GM19452 (cell line): ENCODE measurements at regions not wholly inside any gene's neighbourhood (a gene's known extent, or its start where the extent isn't known, plus 50 kb on each side); places are given as distances from the start of the nearest gene placed in this dataset.

Experiments
- ATAC-seq: cut with Tn5 transposase; IDR thresholded peaks from one replicate; pipeline ENCODE4 v1.9.1; 2021; ENCODE audit not compliant: unreplicated experiment

DNA sequence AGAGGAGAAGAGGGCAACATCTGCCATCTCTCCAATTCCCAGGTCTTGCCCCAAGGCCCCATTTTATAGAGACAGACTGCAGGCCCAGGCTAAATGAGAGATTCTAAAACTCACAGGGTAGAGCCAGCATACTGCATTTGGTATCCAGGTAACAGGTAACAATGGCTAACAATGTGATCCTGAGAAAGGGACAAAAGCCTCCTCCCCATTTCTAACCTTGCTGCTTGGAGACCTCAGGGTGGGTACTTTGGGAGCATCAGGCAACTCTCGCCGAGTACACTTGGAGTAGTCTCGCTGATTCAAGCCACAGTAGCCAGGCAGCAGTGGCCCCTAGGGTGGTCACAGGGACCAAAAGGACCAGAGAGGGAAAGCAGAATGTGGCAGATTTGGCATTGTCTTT is 162.6 kb upstream of the PLEKHA5 start:
- ATAC-seq: no peak

DNA sequence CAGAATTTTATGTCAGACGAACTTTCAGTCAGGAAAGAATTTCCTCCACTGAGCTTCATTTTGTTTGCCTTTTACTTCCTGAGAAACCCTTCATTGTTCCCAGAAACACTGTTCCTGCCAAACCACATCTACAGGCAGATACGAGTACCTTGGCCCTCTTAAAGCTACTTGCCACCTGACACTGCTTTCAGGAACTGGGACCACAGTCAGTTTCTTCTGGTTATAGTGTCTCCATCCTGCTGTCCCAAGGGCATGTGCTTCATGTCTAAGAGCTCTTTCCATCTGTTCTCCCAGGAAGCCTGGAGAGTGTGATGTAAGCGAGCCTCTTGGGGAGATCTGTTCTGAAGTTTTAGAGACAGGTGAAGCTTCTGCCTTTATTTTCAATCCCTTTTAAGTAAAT is 161.7 kb upstream of the PLEKHA5 start:
- no peak for ATAC-seq

DNA sequence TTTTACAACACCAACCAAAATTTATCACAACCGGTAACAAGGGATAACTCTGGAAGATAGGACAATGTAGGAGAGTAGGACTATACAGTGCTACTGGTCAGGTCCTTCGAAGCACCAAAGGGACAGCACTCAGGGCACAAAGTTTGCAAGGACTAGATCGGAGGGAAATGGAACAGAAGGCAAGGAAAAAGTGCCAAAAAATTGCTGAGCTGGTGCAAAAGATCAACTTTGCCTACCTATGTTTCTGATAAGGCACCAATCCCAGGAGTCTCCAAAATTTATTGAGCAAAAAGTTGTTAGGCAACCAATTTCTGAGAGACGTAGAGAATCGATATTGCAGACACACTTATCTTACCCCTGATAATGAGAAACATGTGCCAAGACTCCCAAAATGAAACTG is 160.0 kb upstream of the PLEKHA5 start:
- no peak for ATAC-seq

DNA sequence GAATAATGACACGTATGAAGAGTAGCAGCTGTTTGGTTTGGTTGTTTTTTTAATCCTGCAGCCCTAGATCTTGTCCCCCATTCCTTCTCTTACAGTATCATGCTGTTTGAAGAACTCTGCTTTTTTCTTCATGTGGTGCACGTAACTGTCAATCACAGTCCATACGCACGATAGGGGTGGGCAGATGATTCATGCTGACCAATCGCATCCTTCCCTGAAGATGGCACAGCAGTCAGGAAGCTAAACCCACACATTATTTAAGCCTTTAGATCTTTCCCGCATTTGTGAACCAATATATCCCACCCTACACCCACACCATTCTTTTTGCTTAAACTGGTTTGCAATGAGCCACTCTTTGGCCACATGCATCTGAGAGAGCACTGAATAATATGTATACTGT is 158.9 kb upstream of the PLEKHA5 start:
- no peak for ATAC-seq

DNA sequence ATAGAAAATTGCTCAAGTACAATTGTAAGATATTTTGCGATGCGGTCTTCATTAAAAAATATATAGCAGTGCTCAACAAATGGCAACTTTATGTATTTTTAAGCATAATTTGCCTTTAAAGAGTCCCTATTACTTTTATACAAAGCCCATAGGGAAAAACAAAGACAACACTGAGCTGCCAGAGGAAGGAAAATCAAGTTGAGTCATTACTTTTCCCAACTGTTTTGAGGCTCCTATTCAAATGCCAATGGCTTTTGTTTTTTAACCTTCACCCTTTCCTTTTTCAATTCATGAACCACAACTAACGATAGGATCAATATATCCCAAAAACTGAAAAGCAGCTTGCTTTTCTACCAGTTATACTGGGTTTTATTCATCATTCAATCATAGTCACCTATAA is 157.6 kb upstream of the PLEKHA5 start:
- no peak for ATAC-seq

DNA sequence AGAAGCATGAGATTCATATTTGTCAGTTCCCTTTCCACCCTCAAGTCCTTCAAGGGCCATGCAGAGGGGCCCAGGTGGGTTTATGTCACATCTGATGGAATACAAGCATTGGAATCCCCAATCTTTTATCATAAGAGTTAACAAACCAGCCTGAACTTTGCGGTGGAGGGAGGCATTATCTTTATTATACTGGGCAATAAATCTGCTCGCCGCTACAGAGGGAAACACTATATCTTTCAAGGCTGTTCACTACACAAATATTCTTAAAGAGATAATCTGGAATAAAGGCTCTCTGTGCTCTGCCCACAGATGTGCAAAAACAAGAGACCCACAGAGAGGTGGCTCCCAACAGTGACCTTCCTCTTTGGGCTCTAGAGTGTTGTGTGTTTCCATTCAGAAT is 153.6 kb upstream of the PLEKHA5 start:
- no peak for ATAC-seq

DNA sequence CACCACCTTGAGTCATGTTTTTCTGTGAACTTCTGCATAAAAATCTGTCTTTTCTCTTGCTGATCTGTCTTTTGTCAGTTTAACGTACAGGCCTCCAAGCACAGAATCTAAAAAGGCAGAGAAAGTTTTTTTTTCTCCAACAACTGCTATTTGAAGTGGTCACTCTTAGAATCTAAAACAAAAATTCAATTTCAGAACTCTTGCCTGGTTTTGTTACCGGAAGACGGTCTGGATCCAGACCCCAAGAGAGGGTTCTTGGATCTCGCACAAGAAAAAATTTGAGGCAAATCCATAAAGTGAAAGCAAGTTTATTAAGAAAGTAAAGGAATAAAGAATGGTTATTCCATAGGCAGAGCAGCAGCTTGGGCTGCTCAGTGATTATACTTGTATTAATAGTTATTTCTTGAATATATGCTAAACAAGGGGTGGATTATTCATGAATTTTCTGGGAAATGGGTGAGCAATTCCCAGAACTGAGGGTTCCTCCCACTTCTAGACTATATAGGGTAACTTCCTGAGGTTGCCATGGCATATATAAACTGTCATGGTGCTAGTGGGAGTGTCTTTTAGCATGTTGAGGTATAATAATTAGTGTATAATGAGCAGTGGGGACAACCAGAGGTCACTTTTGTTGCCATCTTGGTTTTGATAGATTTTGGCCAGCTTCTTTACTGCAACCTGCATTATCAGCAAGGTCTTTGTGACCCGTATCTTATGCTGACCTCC is 150.0 kb upstream of the PLEKHA5 start:
- ATAC-seq: no peak

DNA sequence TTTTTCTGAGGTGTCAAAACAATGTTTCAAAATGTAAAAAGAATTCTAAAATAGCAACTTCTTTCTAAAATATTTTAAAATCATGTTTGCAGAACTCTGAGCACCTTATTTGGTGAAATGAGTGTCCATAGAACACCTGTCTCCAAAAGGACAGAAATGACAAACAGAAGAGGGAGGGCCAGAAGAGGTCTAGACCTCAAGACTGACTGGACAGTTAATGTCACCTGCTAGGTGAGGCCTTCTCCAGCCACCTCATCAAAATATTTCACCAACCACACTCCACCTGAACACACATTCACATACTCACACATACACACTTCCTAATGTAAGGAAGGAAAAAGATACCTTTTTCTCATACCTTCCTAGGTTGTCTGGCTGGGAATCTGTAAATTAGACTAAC is 147.8 kb upstream of the PLEKHA5 start:
- ATAC-seq: no peak

DNA sequence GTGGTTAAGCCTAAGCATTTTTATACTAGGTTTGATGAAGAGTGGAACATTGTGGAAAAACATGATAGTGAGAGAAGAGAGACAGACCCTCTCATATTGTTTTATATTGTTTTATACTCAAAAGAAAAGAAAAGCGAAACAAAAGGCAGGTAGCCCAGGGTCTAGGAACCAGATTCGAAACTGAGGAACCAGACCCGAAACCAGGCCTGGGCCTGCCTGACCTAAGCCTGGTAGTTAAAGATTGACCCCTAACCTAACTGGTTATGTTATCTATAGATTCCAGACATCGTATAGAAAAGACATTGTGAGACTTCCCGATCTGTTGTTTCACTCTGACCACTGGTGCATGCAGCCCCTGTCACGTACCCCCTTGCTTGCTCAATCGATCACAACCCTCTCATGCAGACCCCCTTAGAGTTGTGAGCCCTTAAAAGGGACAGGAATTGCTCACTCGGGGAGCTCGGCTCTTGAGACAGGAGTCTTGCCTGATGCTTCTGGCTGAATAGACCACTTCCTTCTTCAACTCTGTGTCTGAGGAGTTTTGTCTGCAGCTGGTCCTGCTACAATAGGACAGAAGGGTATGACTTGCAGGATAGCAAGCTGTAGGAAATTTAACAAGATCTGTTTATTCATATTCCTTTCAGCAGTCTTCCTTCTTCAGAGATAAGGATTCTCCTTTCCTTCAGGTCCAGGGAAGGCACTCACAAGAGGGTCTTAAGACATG is 147.1 kb upstream of the PLEKHA5 start:
- ATAC-seq: peak; percentile 51

DNA sequence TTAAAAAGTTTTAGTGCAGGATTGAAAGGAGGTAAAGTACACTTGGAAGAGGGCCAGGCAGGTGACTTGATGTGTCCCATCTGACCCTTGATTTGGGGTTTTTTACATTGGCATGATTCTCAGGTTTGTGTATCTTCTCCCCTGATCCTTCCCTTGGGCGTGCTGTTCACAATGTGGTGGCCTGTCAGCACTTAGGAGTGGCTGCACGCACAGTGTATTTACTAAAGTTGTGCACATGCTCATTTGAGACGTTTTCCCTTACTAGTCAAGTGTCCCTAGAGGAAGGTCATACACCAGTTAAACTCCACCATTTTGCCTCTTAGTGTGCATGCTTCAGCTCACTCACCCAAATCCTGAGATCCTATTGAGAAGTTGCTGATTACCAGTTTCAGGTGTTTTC is 145.7 kb upstream of the PLEKHA5 start:
- ATAC-seq: no peak

DNA sequence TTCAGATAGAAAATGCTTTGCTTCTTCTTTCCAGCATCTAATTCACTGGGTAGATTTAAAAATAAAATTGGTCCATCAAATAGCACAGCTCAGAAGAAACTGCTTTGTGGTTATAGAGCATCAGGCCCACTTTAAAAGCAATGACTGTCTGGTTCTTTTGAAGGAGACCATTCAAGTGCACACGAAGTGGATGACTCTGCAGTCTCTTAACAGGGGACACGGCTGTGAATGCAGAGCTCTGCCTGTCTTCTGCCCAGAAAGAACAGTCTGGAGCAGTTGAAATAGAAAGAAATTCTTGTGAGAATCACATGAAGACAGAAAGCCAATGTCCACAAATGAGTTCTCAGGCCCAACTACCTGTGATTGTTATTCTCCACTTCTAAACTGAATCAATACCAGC is 138.7 kb upstream of the PLEKHA5 start:
- ATAC-seq: no peak

DNA sequence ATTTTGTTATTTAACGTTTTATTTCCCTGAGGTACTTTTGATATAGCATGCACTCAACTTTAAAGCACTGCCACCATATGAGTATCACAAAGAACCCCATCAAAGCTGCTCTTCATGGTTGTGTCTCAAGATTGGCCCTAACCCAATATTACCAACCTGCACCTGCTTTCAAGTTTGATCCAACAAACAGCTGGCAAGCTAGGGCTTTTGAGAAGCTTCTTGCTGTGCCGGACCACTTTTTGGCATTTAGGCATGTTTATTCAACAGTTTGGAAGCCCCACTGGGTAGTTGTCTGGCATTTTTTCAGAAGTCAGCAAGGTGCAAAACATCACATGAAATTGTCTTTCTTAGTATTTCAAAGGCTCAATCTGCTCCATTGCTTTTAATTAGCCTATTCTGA is 137.2 kb upstream of the PLEKHA5 start:
- no peak for ATAC-seq

DNA sequence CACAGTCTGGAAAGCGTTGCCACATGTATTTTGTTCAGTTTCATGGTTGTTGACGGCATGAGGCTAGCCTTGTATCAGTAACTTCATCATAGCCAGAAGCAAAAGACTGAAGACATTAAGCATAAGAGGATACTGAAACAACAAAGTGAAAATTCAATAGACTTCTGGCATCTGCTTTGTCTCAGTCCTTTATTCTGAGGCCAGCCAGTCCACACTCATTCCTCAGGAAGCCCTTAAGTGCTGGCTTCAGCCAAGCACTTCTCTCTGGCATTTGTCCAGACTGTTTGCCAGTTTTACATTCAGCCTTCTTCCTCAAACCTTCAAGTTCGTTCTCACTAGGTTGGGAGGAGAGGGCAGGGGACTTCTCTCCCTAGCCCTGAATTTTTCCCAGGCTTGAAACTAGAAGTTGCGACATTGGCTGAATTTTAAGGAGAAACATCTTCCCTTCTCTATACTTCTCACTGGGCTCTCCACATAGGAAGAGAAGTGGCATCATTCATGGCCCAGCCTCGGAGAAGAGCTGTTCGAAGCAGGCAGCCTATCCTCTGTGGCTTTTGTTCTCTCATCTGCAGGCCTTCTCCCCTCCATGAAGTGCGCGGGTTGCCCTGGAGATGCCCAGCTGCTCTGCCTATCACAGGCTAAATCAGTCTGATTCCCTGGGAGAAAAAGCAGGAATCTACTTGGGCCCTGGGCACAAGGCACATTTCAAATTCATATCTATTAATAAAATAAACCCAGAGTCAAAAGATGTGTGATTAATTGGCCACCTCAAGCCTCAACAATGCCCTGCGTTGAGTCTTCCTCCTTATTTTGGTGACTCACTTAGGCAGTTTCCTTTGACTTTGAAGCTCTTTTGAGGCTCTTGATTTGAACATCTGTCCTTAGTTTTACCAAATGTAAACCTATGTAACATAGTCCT is 130.9 kb upstream of the PLEKHA5 start:
- no peak for ATAC-seq

DNA sequence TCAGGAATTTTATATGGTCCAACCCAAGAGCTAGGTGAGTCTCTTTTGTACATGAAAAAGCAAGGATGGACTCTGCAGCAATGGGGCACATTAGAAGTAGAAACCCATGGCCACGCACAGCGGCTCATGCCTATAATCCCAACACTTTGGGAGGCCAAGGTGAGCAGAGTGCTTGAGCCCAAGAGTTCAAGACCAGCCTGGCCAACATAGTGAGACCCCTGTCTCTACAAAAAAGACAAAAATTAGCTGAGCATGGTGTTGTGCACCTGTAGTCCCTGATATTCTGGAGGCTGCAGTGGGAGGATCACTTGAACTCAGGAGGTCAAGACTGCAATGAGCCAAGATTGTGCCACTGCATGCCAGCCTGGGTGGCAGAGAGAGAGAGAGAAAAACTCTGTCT is 128.7 kb upstream of the PLEKHA5 start:
- ATAC-seq: no peak

DNA sequence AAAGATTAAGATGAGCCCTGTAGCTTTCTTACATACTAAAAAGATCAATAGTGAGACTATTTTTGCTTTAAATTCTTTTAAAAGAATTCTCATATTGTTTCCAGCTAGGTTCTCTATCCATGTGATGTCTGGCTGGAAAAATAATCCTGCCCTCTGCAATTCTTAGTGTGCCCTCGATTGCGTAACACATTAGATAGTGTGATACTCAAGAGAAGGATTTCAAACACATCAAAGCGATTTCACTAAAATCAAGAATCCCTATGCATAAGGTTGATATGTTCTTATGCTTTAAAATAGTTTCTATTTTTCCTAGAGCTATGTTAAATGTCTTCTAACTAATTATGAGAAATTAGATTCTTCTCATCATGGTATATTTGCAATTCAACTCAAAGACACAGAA is 127.3 kb upstream of the PLEKHA5 start:
- ATAC-seq: no peak

DNA sequence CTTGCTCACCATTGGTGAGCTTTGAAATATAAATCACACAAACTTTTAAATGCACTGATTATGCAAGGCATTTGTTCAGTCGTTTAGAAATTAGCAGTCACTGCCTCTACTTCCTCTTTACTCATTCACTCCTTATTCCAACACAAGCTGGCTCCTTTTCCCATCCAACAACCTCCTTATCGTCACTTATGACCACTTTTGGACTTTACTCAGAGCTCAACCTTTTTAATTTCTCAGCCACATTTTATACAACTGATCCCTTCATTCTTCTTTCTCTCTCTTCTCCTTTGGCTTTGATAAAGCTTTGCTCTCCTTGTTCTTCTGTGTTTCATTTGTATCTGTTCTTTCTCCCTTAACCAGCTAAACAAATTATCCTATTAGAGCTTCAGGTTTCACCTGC is 126.4 kb upstream of the PLEKHA5 start:
- no peak for ATAC-seq

DNA sequence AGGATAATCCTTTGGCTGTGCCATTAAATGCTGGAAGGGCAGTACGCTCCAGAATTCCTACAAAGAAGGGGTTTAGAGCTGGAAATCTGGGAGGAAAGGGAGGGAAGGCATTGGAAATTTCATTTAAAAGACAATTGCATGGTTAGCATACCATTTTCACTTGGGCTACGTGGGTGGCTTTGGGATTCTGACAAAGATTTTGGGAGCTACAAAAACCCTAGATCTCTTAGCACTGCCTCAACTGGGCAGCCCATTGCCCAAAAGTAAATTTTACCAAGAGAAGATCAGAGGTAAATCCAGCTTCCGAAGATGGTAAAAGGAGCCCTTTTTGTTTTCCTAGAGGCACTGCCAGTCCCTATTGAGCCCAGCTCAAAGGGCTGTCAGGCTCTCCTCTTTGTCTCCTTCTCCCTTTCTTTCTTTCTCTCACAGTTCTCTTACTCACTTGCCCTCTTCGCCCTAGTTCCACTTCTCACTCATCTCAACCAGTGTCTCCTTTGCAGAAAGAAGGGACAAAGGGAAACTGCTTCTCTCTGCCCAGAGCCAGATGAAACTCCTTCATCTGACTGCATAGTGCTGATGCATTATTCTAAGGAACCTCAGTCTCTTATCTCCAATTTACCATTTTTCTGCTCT is 125.4 kb upstream of the PLEKHA5 start:
- ATAC-seq: no peak

DNA sequence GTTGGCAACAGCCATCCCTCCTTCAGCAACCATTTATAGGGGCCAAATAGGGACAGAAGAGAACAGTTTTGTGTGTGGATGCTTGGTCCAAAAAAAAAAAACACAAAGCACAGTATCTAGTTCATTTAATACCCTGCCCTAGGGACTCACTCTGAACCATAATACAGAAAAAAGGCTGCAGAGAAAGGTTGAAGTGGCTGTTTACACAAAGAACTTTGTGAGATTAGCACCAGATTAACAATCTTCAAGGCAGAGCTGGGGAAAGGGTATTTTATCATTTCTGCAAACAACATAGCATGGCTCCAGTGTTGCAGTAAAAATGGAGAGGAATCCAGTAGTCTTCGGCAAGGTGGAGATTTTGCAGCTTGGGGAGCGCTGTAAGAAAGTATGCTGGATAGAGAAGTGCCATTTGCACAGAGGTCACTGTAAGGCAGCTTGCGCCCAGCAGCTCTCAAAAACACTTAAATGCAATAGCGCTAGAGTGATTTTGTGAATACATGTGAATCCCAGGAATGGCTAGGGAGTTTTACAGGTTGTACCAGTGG is 124.2 kb upstream of the PLEKHA5 start:
- no peak for ATAC-seq

DNA sequence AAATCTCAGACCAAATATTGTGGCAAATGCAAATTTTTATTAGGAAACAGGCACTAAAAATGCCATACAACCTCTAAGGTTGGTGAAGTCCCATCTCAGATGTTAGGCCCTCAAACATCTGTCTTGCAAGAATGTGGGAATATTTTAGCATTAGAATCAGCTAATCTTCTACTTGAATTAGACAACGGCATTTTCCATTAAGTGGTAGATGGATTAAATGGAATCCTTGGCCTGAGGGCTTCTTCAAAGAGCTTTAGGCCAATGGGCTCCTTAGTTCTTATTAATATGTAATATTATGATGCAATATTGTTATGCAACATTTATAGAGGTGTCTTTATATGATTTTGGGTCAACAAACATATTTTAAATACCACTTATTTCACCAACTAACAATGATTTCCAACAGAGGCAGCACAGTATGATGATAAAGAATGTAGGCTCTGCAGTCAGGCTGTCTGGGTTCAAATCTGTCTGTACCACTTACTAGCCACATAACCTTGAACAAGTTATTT is 122.9 kb upstream of the PLEKHA5 start:
- no peak for ATAC-seq

DNA sequence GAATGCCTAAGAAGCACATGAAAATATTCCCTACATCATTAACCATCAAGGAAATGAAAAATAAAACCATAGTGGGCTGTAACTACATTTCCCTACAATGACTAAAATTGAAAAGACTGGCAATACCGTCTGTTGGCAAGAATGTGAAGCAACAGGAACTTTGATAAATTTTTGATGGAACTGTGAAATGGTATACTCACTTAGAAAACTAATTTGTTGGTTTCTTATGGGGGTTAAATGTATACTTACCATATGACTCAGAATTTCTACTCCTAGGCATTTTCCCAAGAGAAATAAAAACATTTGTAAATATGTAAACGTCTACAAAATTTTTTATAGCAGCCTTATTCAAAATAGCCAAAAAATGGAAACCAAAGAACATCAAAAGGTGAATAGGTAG is 121.4 kb upstream of the PLEKHA5 start:
- no peak for ATAC-seq

DNA sequence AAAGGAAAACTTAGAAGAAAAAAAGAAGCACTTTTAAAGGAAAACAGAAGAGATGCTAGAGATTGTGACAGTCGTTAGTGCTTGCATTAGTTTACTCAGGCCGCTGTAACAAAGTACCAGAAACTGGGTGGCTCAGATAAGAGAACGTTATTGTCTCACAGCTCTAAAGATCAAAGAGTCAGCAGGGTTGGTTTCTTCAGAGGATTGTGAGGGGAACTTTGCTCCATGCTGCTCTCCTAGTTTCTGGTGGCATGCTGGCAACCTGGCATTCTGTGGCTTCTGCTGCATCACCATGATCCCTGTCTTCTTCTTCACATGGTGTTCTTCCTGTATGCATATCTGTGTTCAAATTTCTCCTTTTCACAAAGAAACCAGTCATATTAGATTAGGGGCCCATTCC is 119.4 kb upstream of the PLEKHA5 start:
- ATAC-seq: no peak
